ENCODE measurements at regions not wholly inside any gene's neighbourhood (a gene's known extent, or its start where the extent isn't known, plus 50 kb on each side); places are given as distances from the start of the nearest gene placed in this dataset.

DNA sequence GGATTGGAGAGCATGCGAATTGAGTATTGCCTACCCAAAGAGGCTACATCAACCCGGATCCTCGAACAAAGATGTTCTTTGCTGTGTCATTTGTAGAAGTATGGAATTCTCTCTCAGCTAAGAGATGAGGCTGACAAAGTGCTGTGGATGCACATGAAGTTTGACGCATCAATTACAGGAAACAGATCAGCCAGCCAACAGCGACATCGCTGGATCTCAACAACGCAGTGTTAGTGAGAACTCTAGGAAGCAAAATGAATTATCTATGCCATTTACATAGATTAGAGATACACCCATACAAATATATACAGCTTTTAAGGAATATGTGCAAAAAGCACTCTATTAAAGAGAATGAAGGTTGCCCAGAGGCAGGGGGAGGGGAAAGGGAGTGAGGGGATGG lies 160.6 kb upstream of the RGMA start:
- no peak for DNase-seq

DNA sequence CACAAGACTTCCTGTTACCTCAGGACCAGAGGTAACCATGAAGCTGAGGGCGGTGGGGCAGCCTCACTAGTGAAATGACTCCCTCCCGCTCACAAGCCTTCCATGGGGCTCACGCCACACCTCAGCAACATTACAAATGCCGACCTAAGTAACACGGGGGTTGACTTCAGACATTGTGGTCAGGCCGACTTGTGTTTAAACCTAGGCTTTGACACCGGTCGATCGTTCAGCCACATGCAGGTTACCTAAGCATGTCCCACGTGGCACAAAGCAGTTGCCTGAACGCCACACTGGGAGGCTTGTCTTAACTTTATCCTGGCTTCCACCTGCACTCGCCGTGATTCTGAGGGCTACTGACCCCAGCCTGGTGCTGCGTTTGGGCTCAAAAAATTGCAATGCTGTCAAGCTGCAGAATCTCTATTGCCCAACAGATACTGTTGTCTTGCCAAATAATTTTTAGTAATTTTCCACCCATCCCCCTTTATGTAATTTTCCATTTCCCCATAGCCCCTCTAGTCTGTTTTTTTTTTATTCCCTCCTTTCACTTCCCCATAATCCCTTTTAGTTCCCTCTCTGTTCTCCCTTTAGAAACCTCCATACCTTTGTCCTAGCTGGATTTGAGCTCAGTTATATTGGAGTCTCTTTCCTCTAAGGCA lies 158.6 kb upstream of the RGMA start:
- no peak for DNase-seq

GRCh38 chr15:93246266-93247242 lies 157.5 kb upstream of the RGMA start:
- no peak for DNase-seq

GRCh38 chr15:93245661-93246042 lies 156.6 kb upstream of the RGMA start:
- DNase-seq, result peak; percentile 39

GRCh38 chr15:93244696-93245660 lies 156.0 kb upstream of the RGMA start:
- no peak for DNase-seq

GRCh38 chr15:93243573-93243972 lies 154.6 kb upstream of the RGMA start:
- DNase-seq, result no peak

GRCh38 chr15:93241696-93242585 lies 152.9 kb upstream of the RGMA start:
- no peak for DNase-seq

DNA sequence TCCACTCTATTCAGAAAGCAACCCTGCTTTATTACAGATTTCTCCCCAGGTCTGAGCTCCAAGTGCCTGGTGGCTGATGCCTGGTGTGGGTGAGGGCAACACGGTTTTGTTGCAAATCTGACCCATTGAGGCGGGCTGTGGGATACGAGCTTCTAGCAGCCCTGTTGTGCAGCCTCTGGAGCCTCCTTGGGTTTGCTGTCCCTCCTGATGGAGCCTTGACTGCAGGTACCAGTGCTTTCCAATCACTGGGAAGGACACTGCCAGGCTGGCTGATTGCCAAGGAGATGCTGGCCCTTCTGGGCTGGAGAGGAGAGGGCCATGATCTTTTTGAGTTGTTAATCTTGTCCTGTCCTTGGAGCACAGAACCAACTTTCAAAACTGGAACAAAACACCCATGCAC lies 151.0 kb upstream of the RGMA start:
- DNase-seq, result no peak

- no peak for DNase-seq
These were observed 150.6 kb upstream of the RGMA start for GRCh38 chr15:93239591-93239990.

- DNase-seq, result no peak
These were observed 149.6 kb upstream of the RGMA start for GRCh38 chr15:93238641-93239040.

- no peak for DNase-seq
These were observed 147.1 kb upstream of the RGMA start for GRCh38 chr15:93235926-93236780.

DNA sequence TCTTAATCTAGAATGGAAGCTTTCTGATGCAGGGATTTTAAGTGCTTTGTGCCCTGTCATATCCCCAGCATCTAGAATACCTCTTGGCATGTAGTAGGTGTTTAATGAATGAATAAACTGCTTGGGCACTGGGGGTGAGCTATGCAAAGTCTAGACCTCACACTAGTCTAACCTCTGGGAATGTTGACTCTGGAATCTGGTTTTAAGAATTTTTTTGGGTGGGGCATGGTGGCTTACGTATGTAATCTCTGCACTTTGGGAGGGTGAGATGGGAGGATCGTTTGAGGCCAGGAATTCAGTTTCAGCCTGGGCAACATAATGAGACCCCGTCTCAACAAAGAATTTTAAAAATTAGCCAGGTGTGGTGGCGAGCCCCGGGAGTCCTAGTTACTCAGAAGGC lies 146.3 kb upstream of the RGMA start:
- DNase-seq, result no peak

GRCh38 chr15:93233710-93234109 lies 144.7 kb upstream of the RGMA start:
- DNase-seq, result no peak

GRCh38 chr15:93232845-93233244 lies 143.8 kb upstream of the RGMA start:
- DNase-seq, result no peak

- DNase-seq, result no peak
These were observed 143.0 kb upstream of the RGMA start for GRCh38 chr15:93231994-93232393.

GRCh38 chr15:93231261-93231925 lies 142.4 kb upstream of the RGMA start:
- no peak for DNase-seq

DNA sequence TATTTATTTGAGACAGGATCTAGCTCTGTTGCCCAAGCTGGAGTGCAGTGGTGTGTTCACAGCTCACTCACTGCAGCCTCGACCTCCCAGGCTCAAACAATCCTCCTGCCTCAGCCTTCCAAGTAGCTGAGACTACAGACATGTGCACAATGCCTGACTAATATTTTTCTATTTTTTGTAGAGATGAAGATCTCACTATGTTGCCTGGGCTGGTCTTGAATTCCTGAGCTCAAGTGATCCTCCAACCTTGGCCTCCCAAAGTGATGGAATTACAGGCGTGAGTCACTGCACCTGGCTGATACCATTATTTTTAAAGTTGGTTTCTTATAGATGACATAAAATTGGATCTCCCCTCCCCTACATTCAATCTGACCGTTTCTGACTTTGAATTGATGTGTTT lies 139.5 kb upstream of the RGMA start:
- DNase-seq, result no peak

DNA sequence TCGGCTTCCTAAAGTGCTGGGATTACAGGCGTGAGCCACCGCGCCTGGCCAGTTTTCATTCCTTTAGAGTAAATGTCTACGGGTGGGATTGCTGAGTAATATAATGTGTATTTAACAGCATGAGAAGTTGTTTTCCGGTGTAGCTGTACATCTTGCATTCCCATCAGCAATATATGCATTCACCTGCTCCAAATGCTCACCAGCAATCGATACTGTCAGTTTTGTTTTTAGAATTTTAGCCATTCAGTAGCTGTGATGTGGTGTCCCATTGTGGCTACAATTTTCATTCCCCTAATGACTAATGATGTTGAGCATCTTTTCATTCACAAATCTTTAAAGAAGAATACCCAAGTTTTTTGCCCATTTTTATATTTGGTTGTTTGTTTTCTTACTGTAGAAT lies 134.8 kb upstream of the RGMA start:
- no peak for DNase-seq

DNA sequence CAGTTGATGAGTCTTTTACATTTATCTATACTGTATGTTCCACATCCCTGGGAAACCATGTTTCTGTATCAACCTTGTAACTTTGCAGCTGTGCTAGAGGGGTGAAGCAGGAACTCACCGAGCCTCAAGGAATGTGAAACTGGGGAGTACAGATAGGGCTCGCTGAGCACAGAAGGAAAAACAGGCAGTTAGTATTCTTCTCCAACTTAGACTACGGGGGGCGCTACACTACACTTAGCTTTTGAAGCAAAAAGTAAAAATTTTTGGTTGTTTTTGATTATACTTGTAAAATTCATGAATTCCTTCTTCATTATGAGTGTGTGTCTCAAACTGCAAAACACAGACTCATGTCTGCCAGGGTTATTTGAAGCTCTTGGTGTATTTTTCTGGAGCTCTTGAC lies 132.7 kb upstream of the RGMA start:
- DNase-seq, result no peak

- DNase-seq, result no peak
These were observed 130.9 kb upstream of the RGMA start for GRCh38 chr15:93219859-93220420.

Data from fibroblast of upper back skin (primary cell).